ENCODE measurements at regions not wholly inside any gene's neighbourhood (a gene's known extent, or its start where the extent isn't known, plus 50 kb on each side); places are given as distances from the start of the nearest gene placed in this dataset.

DNA sequence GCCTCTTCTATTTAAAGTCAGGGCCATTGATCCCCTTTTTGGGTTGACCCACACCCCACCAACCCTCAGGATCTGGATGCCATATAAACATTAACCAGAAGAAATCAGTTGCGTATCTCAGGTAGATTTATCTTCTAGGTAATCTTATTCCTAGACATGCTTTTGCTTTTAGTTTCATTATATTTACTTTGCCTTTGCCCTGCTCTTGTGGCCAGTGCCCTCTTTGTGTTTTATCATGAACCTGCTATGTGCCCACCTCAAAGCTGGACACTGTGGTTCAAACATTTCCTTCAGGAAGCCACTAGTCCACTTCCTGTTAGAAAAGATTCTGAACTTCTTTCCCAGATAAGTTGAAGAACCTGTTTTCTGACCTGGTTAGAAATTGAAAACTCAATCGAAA is 117.4 kb upstream of the EDNRA start:
- TF ChIP-seq, protein P1, sequence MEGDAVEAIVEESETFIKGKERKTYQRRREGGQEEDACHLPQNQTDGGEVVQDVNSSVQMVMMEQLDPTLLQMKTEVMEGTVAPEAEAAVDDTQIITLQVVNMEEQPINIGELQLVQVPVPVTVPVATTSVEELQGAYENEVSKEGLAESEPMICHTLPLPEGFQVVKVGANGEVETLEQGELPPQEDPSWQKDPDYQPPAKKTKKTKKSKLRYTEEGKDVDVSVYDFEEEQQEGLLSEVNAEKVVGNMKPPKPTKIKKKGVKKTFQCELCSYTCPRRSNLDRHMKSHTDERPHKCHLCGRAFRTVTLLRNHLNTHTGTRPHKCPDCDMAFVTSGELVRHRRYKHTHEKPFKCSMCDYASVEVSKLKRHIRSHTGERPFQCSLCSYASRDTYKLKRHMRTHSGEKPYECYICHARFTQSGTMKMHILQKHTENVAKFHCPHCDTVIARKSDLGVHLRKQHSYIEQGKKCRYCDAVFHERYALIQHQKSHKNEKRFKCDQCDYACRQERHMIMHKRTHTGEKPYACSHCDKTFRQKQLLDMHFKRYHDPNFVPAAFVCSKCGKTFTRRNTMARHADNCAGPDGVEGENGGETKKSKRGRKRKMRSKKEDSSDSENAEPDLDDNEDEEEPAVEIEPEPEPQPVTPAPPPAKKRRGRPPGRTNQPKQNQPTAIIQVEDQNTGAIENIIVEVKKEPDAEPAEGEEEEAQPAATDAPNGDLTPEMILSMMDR (optimal IDR thresholded peaks at IDR 0.05 in 1 of 3, IDR thresholded peaks at IDR 0.05 in 1 of 3, conservative IDR thresholded peaks at IDR 0.05 in 1 of 3; ENCODE audit: extremely low read depth in 1 of 3, insufficient read depth in 2 of 3, low read length in 3 of 3): no peak
- no peak for TF ChIP-seq EZH2 (IDR thresholded peaks at IDR 0.05; ENCODE audit: low read length)
- Histone ChIP-seq H3K27me3 (ENCODE audit: control insufficient read depth, extremely low read depth, insufficient read depth, low read length) (no peaks in the 10 kb centered on the region), H3K27ac (ENCODE audit: control insufficient read depth, insufficient read depth, low read length) (no peak overlapping the region), H3K36me3 (ENCODE audit: control insufficient read depth in 2 of 2, extremely low read depth in 1 of 2, insufficient read depth in 2 of 2, low read length in 2 of 2) (no peaks in the 10 kb centered on the region), H3K4me2 (ENCODE audit: control insufficient read depth, extremely low read depth, insufficient read depth, low read depth, low read length) (peak overlapping the region; percentile 43), H3K79me2 (ENCODE audit: control insufficient read depth, insufficient read depth, low read length) (no peaks in the 10 kb centered on the region), H2AFZ (ENCODE audit: control insufficient read depth, low read length) (peak overlapping the region; percentile 84), H4K20me1 (ENCODE audit: control insufficient read depth, extremely low read depth, insufficient read depth, low read length) (no peaks in the 10 kb centered on the region), H3K9me1 (ENCODE audit: control insufficient read depth, extremely low read depth, insufficient read depth, low read length) (no peaks in the 10 kb centered on the region), H3K4me3 (ENCODE audit: control insufficient read depth in 2 of 3, extremely low read depth in 1 of 3, insufficient read depth in 2 of 3, low read depth in 1 of 3, low read length in 3 of 3) (no peak overlapping the region), H3K9ac (ENCODE audit: control insufficient read depth, extremely low read depth, insufficient read depth, low read length) (no peak overlapping the region), H3K4me1 (ENCODE audit: control insufficient read depth, extremely low read depth, insufficient read depth, low read length) (peaks cover 24% of the 10 kb centered on the region), H3K9me3 (ENCODE audit: control insufficient read depth, low read depth, low read length) (no peaks in the 10 kb centered on the region)
- DNase-seq (ENCODE audit: low read depth, low spot score): no peak
- dilution Hi-C loops (cut with MboI; ENCODE audit: extremely low pct_ligation_motif_present, low sequenced_read_pairs): no loop called here
- FAIRE-seq: peak; percentile 51

DNA sequence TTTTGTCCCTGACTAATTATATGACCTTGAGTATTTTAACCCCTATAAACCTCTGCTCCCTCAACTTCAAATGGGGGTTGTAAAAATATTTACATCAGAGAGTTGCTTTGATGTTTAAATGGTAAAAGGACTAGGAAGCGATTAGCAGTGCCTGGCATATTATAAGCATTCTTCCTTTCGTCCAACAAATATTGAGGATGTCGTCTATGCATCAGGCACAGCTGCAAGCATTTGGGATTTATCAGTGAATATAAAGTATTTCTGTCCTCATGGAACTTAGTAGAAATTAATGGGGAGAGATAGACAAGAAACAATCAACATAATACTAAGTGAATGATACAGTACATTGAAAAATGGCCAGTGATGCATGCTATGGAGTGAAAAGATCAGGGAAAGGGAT is 115.5 kb upstream of the EDNRA start:
- Histone ChIP-seq H3K9me3 (ENCODE audit: control insufficient read depth, low read depth, low read length) (no peaks in the 10 kb centered on the region), H3K27me3 (ENCODE audit: control insufficient read depth, extremely low read depth, insufficient read depth, low read length) (no peaks in the 10 kb centered on the region), H2AFZ (ENCODE audit: control insufficient read depth, low read length) (no peak overlapping the region), H3K4me2 (ENCODE audit: control insufficient read depth, extremely low read depth, insufficient read depth, low read depth, low read length) (no peak overlapping the region), H3K4me1 (ENCODE audit: control insufficient read depth, extremely low read depth, insufficient read depth, low read length) (peaks cover 38% of the 10 kb centered on the region), H3K79me2 (ENCODE audit: control insufficient read depth, insufficient read depth, low read length) (no peaks in the 10 kb centered on the region), H3K36me3 (ENCODE audit: control insufficient read depth in 2 of 2, extremely low read depth in 1 of 2, insufficient read depth in 2 of 2, low read length in 2 of 2) (no peaks in the 10 kb centered on the region), H3K4me3 (ENCODE audit: control insufficient read depth in 2 of 3, extremely low read depth in 1 of 3, insufficient read depth in 2 of 3, low read depth in 1 of 3, low read length in 3 of 3) (no peak overlapping the region), H3K9ac (ENCODE audit: control insufficient read depth, extremely low read depth, insufficient read depth, low read length) (no peak overlapping the region), H3K9me1 (ENCODE audit: control insufficient read depth, extremely low read depth, insufficient read depth, low read length) (no peaks in the 10 kb centered on the region), H4K20me1 (ENCODE audit: control insufficient read depth, extremely low read depth, insufficient read depth, low read length) (no peaks in the 10 kb centered on the region), H3K27ac (ENCODE audit: control insufficient read depth, insufficient read depth, low read length) (no peak overlapping the region)
- FAIRE-seq (no peak), DNase-seq (ENCODE audit: low read depth, low spot score) (no peak)
- dilution Hi-C loops (cut with MboI; ENCODE audit: extremely low pct_ligation_motif_present, low sequenced_read_pairs): no loop called here
- no peak for TF ChIP-seq EZH2 (IDR thresholded peaks at IDR 0.05; ENCODE audit: low read length)
- TF ChIP-seq, protein P1 (optimal IDR thresholded peaks at IDR 0.05 in 1 of 3, IDR thresholded peaks at IDR 0.05 in 1 of 3, conservative IDR thresholded peaks at IDR 0.05 in 1 of 3; ENCODE audit: extremely low read depth in 1 of 3, insufficient read depth in 2 of 3, low read length in 3 of 3): no peak
